HG03378 (cell line): ENCODE measurements at regions not wholly inside any gene's neighbourhood (a gene's known extent, or its start where the extent isn't known, plus 50 kb on each side); places are given as distances from the start of the nearest gene placed in this dataset.
"Not testable (repeated sequence)": the region's sequence is repeated elsewhere in the genome, so short reads cannot be mapped to it uniquely, and the experiment has no call there.

Experiments
- ATAC-seq: cut with Tn5 transposase; IDR thresholded peaks from one replicate; pipeline ENCODE4 v1.9.1; 2021; ENCODE audit warnings: mild to moderate bottlenecking, moderate library complexity; ENCODE audit not compliant: unreplicated experiment

DNA sequence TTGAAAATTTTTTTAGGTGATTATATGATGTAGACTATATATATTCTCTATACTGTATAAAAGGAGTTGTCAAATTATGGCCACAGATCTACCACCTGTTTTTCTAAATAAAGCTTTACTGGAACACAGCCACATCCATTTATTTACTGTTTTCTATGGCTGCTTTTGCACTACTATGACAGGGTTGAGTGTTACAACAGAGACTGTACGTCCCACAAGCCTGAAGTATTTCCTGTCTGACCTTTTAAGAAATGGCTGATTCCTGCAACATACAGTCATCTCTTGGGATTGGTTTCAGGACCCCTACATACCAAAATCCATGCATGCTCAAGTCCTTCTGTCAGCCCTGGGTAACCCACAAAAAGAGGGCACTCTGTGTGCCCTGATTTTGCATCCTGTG is 508.3 kb downstream of the TSN start:
- ATAC-seq: no peak

DNA sequence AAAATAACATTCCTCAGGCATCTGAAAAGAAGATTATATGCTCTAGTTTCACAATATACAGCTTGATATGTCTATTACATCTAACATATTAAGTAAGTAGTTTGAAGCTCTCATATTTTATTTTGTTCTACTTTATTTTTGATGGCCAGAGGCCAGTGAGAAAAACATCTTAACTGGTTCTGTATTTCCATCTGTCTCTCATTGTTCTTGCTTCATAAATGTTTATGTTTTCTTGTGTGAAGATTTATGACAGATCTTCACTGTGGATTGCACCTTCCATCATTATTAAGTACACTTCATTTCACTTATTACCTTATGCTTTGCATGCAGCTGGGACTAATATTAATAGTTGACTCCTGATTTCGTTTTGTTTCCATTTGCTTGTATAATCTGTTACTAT is 511.2 kb downstream of the TSN start:
- no peak for ATAC-seq

DNA sequence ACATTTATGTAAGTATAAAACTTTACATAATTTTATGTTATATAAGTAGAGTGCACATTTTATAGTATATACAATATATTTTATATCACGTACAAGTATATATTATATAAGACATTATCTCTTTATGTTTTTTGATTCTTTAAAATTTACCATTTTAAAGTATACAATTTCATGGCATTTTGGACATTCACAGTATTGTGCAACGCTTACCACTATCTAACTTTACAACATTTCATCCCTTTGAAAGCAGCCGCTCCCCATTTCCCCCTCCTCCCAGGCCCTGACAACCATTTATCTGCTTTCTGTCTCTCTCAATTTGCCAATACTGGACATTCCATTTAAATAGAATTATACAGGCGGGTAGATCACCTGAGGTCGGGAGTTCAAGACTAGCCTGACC is 512.5 kb downstream of the TSN start:
- no peak for ATAC-seq

DNA sequence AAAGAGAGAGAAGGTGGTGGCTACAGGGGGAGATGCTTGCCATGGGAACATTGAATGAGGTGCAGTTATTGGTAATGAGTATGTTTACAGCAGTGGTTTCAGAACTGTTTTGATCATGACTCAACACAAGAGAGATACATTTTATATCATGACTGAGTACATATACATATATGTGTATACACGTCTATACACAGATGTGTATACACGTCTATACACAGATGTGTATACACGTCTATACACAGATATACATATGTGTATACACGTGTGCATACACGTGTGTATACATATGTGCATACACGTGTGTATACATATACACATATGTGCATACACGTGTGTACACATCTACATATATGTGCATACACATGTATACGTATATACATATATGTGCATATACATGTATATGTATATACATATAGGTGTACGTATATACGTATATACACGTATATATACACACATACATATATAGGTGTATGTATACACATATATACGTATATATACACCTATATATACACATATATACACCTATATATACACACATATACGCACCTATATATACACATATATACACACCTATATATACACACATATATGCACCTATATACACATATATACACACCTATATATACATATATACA is 518.5 kb downstream of the TSN start:
- ATAC-seq: no peak

GRCh38 chr2:122277956-122278355 is 522.5 kb downstream of the TSN start:
- no peak for ATAC-seq

- ATAC-seq: no peak
These were observed 545.3 kb downstream of the TSN start for GRCh38 chr2:122300758-122301157.

GRCh38 chr2:122307763-122308162 is 552.3 kb downstream of the TSN start:
- ATAC-seq: no peak

- ATAC-seq: no peak
These were observed 559.9 kb downstream of the TSN start for GRCh38 chr2:122315306-122315705.

GRCh38 chr2:122319539-122320132 is 564.2 kb downstream of the TSN start:
- no peak for ATAC-seq

DNA sequence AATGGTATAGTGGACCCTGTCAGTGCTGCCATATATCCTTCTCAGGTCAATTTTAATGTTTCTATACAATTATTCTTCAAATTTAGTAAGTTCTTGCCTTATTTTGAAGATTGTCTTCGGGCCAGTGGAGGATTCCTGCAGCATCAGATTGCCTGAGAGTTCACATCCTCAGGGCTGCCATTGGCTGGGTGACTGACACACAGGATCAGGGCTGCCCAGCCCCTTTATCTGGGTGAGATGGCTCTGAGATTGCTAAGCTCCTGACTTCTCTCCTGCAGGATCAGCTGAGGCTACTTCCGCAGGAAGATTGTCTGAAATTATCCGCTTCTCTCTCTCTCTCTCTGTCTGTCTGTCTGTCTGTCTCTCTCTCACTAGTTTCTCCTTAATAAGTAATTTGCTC is 567.4 kb downstream of the TSN start:
- no peak for ATAC-seq

- ATAC-seq: no peak
These were observed 568.5 kb downstream of the TSN start for GRCh38 chr2:122323927-122324326.

GRCh38 chr2:122326471-122326870 is 571.0 kb downstream of the TSN start:
- no peak for ATAC-seq

DNA sequence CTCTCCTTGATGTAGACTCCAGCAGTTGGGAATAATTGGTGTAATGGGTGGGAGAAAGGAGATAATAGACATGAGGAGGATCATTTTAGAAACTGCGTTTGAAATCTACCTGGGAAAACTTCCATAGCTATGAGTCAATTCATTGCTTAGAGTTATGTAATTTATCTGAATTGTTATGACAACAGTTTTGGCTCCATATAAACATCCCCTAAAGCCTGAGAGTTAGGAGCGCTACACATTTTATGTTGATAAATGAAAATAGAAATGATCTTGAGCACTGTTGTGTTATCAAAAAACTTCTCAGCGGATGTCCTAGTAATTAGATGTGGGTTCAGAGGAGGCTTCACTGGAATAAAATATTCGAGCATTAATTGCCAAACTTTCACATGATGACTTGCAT is 573.4 kb downstream of the TSN start:
- no peak for ATAC-seq

DNA sequence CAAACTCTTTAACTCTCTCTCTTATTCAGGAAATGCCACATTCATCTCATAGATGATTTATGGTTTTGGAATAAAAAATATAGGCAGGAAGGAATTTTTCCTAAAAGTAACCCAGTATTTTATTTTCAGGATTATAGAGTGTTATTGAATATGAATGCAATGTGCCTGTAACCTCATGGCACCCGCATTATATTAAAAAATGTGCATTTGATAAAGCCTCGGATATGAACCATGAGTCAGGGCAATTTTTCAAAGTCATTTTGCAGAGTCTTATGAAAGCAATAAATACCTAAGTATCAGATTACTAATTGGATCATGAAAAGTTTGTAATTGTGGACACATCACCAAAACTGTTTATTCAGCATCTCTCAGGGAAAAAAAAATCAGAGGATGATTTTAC is 573.8 kb downstream of the TSN start:
- ATAC-seq: no peak

GRCh38 chr2:122333932-122334331 is 578.5 kb downstream of the TSN start:
- no peak for ATAC-seq

- ATAC-seq: no peak
These were observed 582.5 kb downstream of the TSN start for GRCh38 chr2:122338000-122338399.

DNA sequence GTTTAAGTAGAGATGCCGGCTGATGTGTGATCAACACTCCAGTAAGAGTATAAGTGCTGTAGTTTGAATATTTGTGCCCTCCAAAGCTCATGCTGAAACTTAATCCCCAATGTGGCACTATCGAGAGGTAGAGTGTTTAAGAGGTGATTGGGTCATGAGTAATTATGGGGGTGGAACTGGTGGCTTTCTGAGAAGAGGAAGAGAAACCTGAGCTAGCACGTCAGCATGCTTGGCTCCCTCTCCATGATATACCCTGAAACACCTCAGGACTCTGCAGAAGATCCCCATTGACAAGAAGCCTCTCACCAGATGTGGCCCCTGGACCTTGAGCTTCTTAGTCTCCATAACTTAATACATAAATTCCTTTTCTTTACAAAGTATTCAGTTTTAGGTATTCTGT is 584.8 kb downstream of the TSN start:
- ATAC-seq: peak; percentile 96

DNA sequence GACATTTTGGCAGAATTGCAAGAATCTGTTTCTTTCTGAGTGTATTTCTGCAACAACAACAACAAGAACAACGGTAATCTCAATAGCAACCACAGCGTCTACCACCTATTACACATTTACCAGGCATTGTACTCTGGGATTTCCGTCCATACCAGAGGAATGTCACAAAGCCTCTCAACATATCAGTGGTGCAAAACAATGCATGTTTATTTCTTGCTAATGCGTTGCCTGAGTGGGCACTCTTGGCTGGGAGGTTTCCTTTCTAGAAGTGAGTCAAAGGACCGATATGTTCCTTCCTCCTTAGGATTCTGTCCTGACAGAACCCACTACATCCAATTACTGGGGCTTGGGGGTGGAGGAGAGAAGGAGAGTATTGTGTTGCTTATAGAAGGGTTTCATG is 585.6 kb downstream of the TSN start:
- ATAC-seq: no peak

DNA sequence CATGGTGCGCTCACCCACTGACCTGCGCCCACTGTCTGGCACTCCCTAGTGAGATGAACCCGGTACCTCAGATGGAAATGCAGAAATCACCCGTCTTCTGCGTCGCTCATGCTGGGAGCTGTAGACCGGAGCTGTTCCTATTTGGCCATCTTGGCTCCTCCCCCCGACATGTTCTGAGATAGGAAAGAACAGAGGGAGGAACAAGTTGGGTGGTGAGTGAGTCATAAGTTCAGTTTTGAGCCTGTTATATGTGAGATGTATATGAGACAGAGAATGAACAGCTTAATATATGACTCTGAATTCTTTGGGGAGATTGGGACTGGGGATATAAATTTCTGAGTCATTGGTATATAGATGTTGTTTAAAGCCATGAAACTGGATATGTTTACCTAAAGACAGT is 596.7 kb downstream of the TSN start:
- not testable (repeated sequence) for ATAC-seq

DNA sequence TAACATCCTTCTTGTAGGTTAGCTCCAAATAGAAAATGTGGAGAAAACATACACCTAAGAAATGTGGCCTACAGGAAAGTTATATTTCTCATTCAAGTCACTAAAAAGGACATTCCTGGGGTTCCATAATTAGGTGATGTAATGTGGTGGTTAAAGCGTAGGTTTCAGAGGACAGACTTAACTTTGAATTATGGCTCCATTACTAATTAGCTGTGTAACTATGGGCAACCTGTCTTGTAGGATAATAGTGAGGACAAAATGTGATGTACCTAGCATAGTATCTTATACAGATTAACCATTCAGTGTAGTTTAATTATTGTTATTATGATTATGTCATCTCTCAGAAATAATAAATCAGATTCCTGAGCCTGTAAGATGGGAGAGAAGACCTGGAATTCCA is 602.5 kb downstream of the TSN start:
- ATAC-seq: no peak

DNA sequence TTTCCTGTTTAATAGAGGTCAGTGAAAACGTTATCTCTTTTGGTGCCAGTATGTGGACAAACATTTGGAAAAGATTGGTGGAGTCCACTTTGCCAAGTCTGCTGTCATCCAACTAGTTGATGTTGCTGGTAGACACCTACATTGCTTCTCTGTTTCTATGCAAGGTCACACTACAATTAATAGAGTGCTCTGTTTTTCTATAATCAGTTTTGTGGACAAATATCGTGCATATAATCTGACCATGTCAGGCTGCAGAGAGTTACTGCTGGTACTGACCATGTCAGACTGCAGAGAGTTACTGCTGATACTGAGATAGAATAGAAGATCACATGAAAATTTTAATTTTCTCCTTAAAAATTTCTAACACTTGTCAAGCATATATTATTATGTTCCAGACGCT is 603.3 kb downstream of the TSN start:
- ATAC-seq: no peak

DNA sequence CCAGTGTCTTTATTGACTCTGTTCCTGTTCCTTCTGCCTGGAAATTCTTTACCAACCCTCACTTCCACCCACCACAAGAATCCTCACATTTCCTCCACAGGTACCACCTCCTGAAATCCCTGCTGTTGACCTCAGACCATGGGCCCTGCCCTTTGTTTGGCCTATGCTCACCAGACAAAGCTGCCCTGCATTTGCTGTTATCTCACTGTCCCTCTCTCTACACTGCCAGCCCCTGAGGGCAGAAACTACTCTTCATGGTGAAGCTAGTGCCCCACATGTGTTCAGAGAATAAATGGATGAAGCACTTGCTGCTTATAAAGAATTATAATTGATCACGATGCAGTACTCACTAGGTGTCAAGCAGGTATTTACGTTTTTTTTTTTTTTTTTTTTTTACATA is 608.4 kb downstream of the TSN start:
- ATAC-seq: no peak

- no peak for ATAC-seq
These were observed 611.0 kb downstream of the TSN start for GRCh38 chr2:122366427-122366826.
